GM23338 (cell line): ENCODE measurements at regions not wholly inside any gene's neighbourhood (a gene's known extent, or its start where the extent isn't known, plus 50 kb on each side); places are given as distances from the start of the nearest gene placed in this dataset.

Experiments used
- ATAC-seq: fragments of 200-7000 bp; cut with Tn5 transposase; 3 replicates; pipeline ENCODE4 v1.9.1; 2020
- DNase-seq: peaks from one replicate; pipeline ENCODE4 v3.0.0-alpha.2; 2015; ENCODE audit warnings: low spot score
- H2AFZ ChIP-seq: fragments of 200-600 bp; sonication (generic); 2 replicates; pipeline ENCODE4 v1.8.0; 2016; ENCODE audit warnings: antibody characterized with exemption, mild to moderate bottlenecking, moderate library complexity
- H3F3A ChIP-seq: fragments of 200-600 bp; sonication (generic); replicated peaks from 2 replicates; pipeline ENCODE4 v1.8.0; 2017; ENCODE audit warnings: antibody characterized with exemption, mixed run types, low read depth
- H3K27ac ChIP-seq: fragments of 200-600 bp; sonication (generic); 2 replicates; pipeline ENCODE4 v1.6.1; 2016; ENCODE audit warnings: low read depth
- H3K27me3 ChIP-seq: fragments of 200-600 bp; sonication (generic); 2 replicates; pipeline ENCODE4 v1.8.0; 2016; ENCODE audit warnings: mild to moderate bottlenecking, mixed run types, moderate library complexity; ENCODE audit not compliant: insufficient read depth
- H3K36me3 ChIP-seq: fragments of 200-600 bp; sonication (generic); 2 replicates; pipeline ENCODE4 v1.8.0; 2016; ENCODE audit warnings: mild to moderate bottlenecking; ENCODE audit not compliant: insufficient read depth
- H3K4me1 ChIP-seq: fragments of 200-600 bp; sonication (generic); 2 replicates; pipeline ENCODE4 v1.8.0; 2016; ENCODE audit warnings: mild to moderate bottlenecking, moderate library complexity; ENCODE audit not compliant: insufficient read depth
- H3K4me2 ChIP-seq: fragments of 200-600 bp; sonication (generic); 2 replicates; pipeline ENCODE4 v1.7.1; 2017; ENCODE audit warnings: mixed run types
- H3K4me3 ChIP-seq: fragments of 200-600 bp; sonication (generic); 2 replicates; pipeline ENCODE4 v1.6.1; 2016; ENCODE audit warnings: mixed run types
- H3K79me2 ChIP-seq: fragments of 200-600 bp; sonication (generic); replicated peaks from 2 replicates; pipeline ENCODE4 v1.8.0; 2017; ENCODE audit warnings: mild to moderate bottlenecking; ENCODE audit not compliant: insufficient read depth
- H3K9me2 ChIP-seq: fragments of 200-600 bp; sonication (generic); 2 replicates; pipeline ENCODE4 v1.8.0; 2017; ENCODE audit not compliant: insufficient read depth
- H4K20me1 ChIP-seq: fragments of 200-600 bp; sonication (generic); replicated peaks from 2 replicates; pipeline ENCODE4 v1.8.0; 2017; ENCODE audit warnings: mild to moderate bottlenecking; ENCODE audit not compliant: insufficient read depth
- H3K27ac Mint-ChIP-seq: 2 replicates; pipeline ENCODE4 v1.8.0; 2020; ENCODE audit warnings: inconsistent platforms, mild to moderate bottlenecking, moderate library complexity, mixed read lengths
- H3K27me3 Mint-ChIP-seq: 3 replicates; pipeline ENCODE4 v1.8.0; 2022; ENCODE audit warnings: low read depth, mild to moderate bottlenecking, moderate library complexity, mixed read lengths, inconsistent platforms; ENCODE audit not compliant: insufficient read depth, poor library complexity
- H3K36me3 Mint-ChIP-seq: 3 replicates; pipeline ENCODE4 v1.8.0; 2021; ENCODE audit warnings: low read depth, mild to moderate bottlenecking, inconsistent platforms, moderate library complexity, mixed read lengths
- H3K4me1 Mint-ChIP-seq: 3 replicates; pipeline ENCODE4 v1.8.0; 2020; ENCODE audit warnings: mild to moderate bottlenecking, inconsistent platforms, mixed read lengths
- H3K4me3 Mint-ChIP-seq: 3 replicates; pipeline ENCODE4 v1.8.0; 2021; ENCODE audit warnings: moderate library complexity, mild to moderate bottlenecking, inconsistent platforms, mixed read lengths
- H3K9me3 Mint-ChIP-seq: 3 replicates; pipeline ENCODE4 v1.8.0; 2020; ENCODE audit warnings: moderate library complexity, mild to moderate bottlenecking, inconsistent platforms, mixed read lengths
- CTCF ChIP-seq, 2 experiments: fragments of 200-600 bp in 1 of 2; sonication (generic) in 1 of 2; conservative IDR thresholded peaks; 2 replicates each; pipeline versions ENCODE4 v1.5.1 to v1.6.1; 2016 to 2017; ENCODE audit warnings: antibody characterized with exemption in 2 of 2, low read depth in 2 of 2, mild to moderate bottlenecking in 2 of 2, moderate library complexity in 1 of 2
- ETS1 ChIP-seq: IDR thresholded peaks from 2 replicates; pipeline ENCODE4 v1.6.1; 2016; ENCODE audit warnings: antibody characterized with exemption
- EZH2 ChIP-seq: fragments of 200-600 bp; sonication (generic); IDR thresholded peaks from one replicate; pipeline ENCODE4 v1.8.0; 2017; ENCODE audit warnings: antibody characterized with exemption, mild to moderate bottlenecking, low read depth; ENCODE audit not compliant: unreplicated experiment
- JUNB ChIP-seq: IDR thresholded peaks from one replicate; pipeline ENCODE4 v1.6.1; 2016; ENCODE audit warnings: antibody characterized with exemption; ENCODE audit not compliant: unreplicated experiment
- STAT1 ChIP-seq: IDR thresholded peaks from one replicate; pipeline ENCODE4 v1.6.1; 2016; ENCODE audit warnings: antibody characterized with exemption; ENCODE audit not compliant: unreplicated experiment
- ZNF331 ChIP-seq: fragments of 250-450 bp; sonication (Bioruptor Pico); IDR thresholded peaks from 2 replicates; pipeline ENCODE4 v1.5.0; 2020; ENCODE audit warnings: low read depth, mild to moderate bottlenecking, moderate library complexity
- TF ChIP-seq, protein P1 (sequence below): fragments of 250-450 bp; sonication (Bioruptor Pico); IDR thresholded peaks from 2 replicates; pipeline ENCODE4 v1.5.0; 2020; ENCODE audit warnings: mild to moderate bottlenecking, moderate library complexity

- ATAC-seq (no peak), DNase-seq (no peak)
- Mint-ChIP-seq H3K4me3 (no peak overlapping the region), H3K36me3 (no peaks in the 10 kb centered on the region), H3K27me3 (peaks cover 1% of the 10 kb centered on the region), H3K4me1 (no peaks in the 10 kb centered on the region), H3K9me3 (peaks cover 6% of the 10 kb centered on the region; the same call in 1 of the 3 replicates), H3K27ac (no peak overlapping the region)
- Histone ChIP-seq H3K27me3 (no peaks in the 10 kb centered on the region), H3F3A (no peaks in the 10 kb centered on the region), H3K36me3 (no peaks in the 10 kb centered on the region), H3K9me2 (0 out of 2 replicates have a peak, but pooled peaks cover 13% of the 10 kb centered on the region), H3K4me1 (no peaks in the 10 kb centered on the region), H4K20me1 (no peaks in the 10 kb centered on the region), H2AFZ (no peak overlapping the region), H3K4me2 (no peak overlapping the region), H3K4me3 (no peak overlapping the region), H3K27ac (no peak overlapping the region), H3K79me2 (no peaks in the 10 kb centered on the region)
- TF ChIP-seq JUNB (no peak), STAT1 (no peak), ETS1 (no peak), EZH2 (no peak), ZNF331 (no peak), CTCF (conservative IDR thresholded peaks at IDR 0.05; ENCODE audit: low read depth in 2 of 2) (no peak)
- TF ChIP-seq, protein P1, sequence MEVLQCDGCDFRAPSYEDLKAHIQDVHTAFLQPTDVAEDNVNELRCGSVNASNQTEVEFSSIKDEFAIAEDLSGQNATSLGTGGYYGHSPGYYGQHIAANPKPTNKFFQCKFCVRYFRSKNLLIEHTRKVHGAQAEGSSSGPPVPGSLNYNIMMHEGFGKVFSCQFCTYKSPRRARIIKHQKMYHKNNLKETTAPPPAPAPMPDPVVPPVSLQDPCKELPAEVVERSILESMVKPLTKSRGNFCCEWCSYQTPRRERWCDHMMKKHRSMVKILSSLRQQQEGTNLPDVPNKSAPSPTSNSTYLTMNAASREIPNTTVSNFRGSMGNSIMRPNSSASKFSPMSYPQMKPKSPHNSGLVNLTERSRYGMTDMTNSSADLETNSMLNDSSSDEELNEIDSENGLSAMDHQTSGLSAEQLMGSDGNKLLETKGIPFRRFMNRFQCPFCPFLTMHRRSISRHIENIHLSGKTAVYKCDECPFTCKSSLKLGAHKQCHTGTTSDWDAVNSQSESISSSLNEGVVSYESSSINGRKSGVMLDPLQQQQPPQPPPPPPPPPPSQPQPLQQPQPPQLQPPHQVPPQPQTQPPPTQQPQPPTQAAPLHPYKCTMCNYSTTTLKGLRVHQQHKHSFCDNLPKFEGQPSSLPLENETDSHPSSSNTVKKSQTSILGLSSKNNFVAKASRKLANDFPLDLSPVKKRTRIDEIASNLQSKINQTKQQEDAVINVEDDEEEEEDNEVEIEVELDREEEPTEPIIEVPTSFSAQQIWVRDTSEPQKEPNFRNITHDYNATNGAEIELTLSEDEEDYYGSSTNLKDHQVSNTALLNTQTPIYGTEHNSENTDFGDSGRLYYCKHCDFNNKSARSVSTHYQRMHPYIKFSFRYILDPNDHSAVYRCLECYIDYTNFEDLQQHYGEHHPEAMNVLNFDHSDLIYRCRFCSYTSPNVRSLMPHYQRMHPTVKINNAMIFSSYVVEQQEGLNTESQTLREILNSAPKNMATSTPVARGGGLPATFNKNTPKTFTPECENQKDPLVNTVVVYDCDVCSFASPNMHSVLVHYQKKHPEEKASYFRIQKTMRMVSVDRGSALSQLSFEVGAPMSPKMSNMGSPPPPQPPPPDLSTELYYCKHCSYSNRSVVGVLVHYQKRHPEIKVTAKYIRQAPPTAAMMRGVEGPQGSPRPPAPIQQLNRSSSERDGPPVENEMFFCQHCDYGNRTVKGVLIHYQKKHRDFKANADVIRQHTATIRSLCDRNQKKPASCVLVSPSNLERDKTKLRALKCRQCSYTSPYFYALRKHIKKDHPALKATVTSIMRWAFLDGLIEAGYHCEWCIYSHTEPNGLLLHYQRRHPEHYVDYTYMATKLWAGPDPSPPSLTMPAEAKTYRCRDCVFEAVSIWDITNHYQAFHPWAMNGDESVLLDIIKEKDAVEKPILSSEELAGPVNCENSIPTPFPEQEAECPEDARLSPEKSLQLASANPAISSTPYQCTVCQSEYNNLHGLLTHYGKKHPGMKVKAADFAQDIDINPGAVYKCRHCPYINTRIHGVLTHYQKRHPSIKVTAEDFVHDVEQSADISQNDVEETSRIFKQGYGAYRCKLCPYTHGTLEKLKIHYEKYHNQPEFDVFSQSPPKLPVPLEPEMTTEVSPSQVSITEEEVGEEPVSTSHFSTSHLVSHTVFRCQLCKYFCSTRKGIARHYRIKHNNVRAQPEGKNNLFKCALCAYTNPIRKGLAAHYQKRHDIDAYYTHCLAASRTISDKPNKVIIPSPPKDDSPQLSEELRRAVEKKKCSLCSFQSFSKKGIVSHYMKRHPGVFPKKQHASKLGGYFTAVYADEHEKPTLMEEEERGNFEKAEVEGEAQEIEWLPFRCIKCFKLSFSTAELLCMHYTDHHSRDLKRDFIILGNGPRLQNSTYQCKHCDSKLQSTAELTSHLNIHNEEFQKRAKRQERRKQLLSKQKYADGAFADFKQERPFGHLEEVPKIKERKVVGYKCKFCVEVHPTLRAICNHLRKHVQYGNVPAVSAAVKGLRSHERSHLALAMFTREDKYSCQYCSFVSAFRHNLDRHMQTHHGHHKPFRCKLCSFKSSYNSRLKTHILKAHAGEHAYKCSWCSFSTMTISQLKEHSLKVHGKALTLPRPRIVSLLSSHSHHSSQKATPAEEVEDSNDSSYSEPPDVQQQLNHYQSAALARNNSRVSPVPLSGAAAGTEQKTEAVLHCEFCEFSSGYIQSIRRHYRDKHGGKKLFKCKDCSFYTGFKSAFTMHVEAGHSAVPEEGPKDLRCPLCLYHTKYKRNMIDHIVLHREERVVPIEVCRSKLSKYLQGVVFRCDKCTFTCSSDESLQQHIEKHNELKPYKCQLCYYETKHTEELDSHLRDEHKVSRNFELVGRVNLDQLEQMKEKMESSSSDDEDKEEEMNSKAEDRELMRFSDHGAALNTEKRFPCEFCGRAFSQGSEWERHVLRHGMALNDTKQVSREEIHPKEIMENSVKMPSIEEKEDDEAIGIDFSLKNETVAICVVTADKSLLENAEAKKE (CRISPR knock-in tag), result no peak
These were observed 175.9 kb downstream of the SLC4A3 start for GRCh38 chr2:219803294-219803693.
